Activated CD4-positive, alpha-beta T cell treated with anti-CD3 and anti-CD28 coated beads, Interleukin-2, amount 10 ng/mL, durations not matched to agents 7 days and 5 days (primary cell): ENCODE measurements at regions not wholly inside any gene's neighbourhood (a gene's known extent, or its start where the extent isn't known, plus 50 kb on each side); places are given as distances from the start of the nearest gene placed in this dataset.
"Not testable (repeated sequence)": the region's sequence is repeated elsewhere in the genome, so short reads cannot be mapped to it uniquely, and the experiment has no call there.

Source experiments
- CTCF ChIA-PET: fragments of 350-600 bp; sonication (Branson Sonifier 250); formaldehyde crosslinking; loops from one replicate; lab custom pipeline; 2021; ENCODE audit warnings: antibody characterized with exemption; lab: Charles Lee
- POLR2A ChIA-PET: fragments of 350-600 bp; sonication (Branson Sonifier 250); formaldehyde crosslinking; loops from one replicate; lab custom pipeline; 2021; ENCODE audit warnings: antibody characterized with exemption; lab: Charles Lee
- DNase-seq: peaks from one replicate; pipeline ENCODE4 v3.0.0-alpha.2; 2020
- H3K27ac Mint-ChIP-seq: one replicate; pipeline ENCODE4 v1.8.0; 2021; ENCODE audit warnings: mild to moderate bottlenecking, moderate library complexity, mixed read lengths
- H3K27me3 Mint-ChIP-seq: one replicate; pipeline ENCODE4 v1.8.0; 2021; ENCODE audit warnings: mixed read lengths
- H3K36me3 Mint-ChIP-seq: one replicate; pipeline ENCODE4 v1.8.0; 2021; ENCODE audit warnings: low read depth, mixed read lengths
- H3K4me1 Mint-ChIP-seq: one replicate; pipeline ENCODE4 v1.8.0; 2021; ENCODE audit warnings: mixed read lengths
- H3K4me3 Mint-ChIP-seq: one replicate; pipeline ENCODE4 v1.8.0; 2021; ENCODE audit warnings: mild to moderate bottlenecking, moderate library complexity, mixed read lengths
- H3K9me3 Mint-ChIP-seq: one replicate; pipeline ENCODE4 v1.8.0; 2021; ENCODE audit warnings: mixed read lengths

DNA sequence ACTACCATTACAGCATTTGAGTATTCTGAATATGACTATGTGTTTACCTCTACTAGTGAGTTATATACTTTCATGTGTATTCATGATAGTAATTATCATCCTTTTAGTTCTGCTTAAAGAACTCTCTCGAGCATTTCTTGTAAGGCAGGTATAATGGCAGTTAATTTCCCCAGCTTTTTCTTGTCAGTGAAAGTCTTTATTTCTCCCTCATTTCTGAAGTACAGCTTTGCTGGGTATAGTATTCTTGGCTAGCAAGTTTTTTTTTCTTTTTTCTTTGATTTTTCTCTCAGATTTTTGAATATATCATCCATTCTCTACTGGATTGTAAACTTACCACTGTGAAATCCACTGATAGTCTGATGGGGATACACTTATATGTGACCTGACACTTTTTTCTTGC lies 165.9 kb upstream of the ARHGAP5 start:
- peaks cover 7% of the 10 kb centered on the region for H3K27me3 Mint-ChIP-seq
- ChIA-PET CTCF (no interaction called here), POLR2A (no interaction called here)
- peaks cover 10% of the 10 kb centered on the region for H3K9me3 Mint-ChIP-seq
- no peaks in the 10 kb centered on the region for H3K4me1 Mint-ChIP-seq
- no peak for DNase-seq
- H3K27ac Mint-ChIP-seq: no peak overlapping the region
- H3K4me3 Mint-ChIP-seq: no peak overlapping the region
- H3K36me3 Mint-ChIP-seq: no peaks in the 10 kb centered on the region

DNA sequence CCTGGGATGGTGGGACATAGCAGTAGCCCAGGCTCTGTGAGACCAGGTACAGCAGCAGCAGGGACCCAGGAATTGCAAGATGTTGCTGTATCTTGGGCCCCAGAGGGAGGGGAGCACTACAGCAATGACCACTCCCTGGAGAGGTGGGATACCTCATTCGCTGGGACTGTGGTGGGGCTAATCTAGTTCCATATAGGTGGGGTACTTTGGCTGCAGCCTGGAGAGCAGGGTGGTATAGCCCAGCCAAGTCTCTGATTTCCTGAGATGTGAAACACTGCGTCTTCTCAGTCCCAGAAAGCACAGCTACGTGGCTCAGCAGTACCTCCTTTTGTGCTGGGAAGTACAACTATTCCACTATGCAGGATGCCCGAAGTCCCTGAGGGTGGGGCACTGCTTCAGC lies 163.7 kb upstream of the ARHGAP5 start:
- H3K27me3 Mint-ChIP-seq: no peaks in the 10 kb centered on the region
- CTCF ChIA-PET: interaction anchor here (1.2 to 1.5 kb wide), 2 partner anchors 9 to 13 kb away, joined by 3 read pairs; no protein-coding TSS in a partner anchor
- POLR2A ChIA-PET: no interaction called here
- H3K4me3 Mint-ChIP-seq: no peak overlapping the region
- DNase-seq: no peak
- H3K36me3 Mint-ChIP-seq: no peaks in the 10 kb centered on the region
- no peak overlapping the region for H3K27ac Mint-ChIP-seq
- H3K9me3 Mint-ChIP-seq: peaks cover 10% of the 10 kb centered on the region
- no peaks in the 10 kb centered on the region for H3K4me1 Mint-ChIP-seq

DNA sequence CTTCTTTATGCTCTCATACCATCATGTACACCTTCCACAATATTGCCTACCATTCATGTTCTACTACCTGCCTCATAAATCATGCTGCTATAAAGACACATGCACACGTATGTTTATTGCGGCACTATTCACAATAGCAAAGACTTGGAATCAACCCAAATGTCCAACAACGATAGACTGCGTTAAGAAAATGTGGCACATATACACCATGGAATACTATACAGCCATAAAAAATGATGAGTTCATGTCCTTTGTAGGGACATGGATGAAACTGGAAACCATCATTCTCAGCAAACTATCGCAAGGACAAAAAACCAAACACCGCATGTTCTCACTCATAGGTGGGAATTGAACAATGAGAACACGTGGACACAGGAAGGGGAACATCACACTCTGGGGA lies 158.8 kb upstream of the ARHGAP5 start:
- CTCF ChIA-PET, POLR2A ChIA-PET, H3K27ac Mint-ChIP-seq, H3K4me3 Mint-ChIP-seq, DNase-seq, H3K9me3 Mint-ChIP-seq, H3K4me1 Mint-ChIP-seq, H3K36me3 Mint-ChIP-seq, H3K27me3 Mint-ChIP-seq: not testable (repeated sequence)

DNA sequence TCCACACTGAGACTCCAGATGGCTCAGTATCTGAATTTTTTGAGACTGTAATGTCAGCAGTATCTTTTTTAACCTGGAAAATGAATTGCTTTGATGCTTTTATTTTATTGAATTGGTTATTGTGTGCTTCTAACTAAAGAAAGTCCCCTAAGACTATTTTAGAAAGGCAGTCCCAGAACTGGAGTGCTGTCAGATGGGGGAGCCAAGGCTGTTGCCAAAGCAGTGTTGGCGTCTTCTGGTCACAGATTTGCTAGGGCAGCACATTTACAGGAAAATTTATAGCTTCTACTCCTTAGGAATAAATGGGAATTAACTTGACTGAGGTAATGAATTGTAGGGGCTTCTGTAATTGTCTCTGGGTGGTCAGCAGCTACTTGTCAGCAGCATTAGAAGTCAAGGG lies 157.1 kb upstream of the ARHGAP5 start:
- no peak for DNase-seq
- no peaks in the 10 kb centered on the region for H3K36me3 Mint-ChIP-seq
- no peaks in the 10 kb centered on the region for H3K9me3 Mint-ChIP-seq
- no peak overlapping the region for H3K27ac Mint-ChIP-seq
- H3K4me1 Mint-ChIP-seq: no peaks in the 10 kb centered on the region
- no peak overlapping the region for H3K4me3 Mint-ChIP-seq
- CTCF ChIA-PET: no interaction called here
- peaks cover 2% of the 10 kb centered on the region for H3K27me3 Mint-ChIP-seq
- POLR2A ChIA-PET: no interaction called here

DNA sequence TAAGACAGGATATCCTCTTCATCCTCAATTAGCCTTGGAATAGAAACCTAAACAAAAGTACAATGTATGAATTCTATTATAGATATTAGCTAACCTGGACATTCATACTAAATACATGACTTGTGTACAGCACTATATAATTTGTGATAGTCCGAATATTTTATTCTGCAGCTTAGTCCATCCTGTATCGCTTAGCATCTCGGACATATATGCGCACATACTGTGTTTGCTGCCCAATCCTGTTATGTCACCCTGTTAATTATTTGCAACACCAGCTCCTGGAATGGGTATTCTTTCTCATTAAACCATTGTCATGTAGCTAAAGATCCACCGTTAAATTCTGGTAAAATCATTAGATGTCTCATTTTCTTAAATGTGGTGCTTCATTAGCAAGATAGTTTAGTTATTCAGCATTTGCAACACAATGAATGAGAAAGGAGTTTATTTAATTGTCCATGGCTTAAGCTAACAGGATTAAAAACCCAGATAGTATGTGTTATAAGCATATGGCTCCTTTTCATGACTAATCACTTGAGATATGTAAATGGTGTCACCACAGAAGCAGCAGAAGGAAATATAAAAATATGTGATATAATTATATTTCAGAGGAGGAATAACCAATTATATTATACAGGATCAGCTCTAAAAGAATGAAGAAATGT lies 156.0 kb upstream of the ARHGAP5 start:
- H3K27me3 Mint-ChIP-seq: peaks cover 2% of the 10 kb centered on the region
- H3K27ac Mint-ChIP-seq: no peak overlapping the region
- DNase-seq: no peak
- H3K4me3 Mint-ChIP-seq: no peak overlapping the region
- no peaks in the 10 kb centered on the region for H3K36me3 Mint-ChIP-seq
- no peaks in the 10 kb centered on the region for H3K4me1 Mint-ChIP-seq
- no peaks in the 10 kb centered on the region for H3K9me3 Mint-ChIP-seq
- ChIA-PET POLR2A (interaction anchor here (0.8 kb wide), 1 partner anchor 65 kb away, joined by 3 read pairs; no protein-coding TSS in a partner anchor), CTCF (interaction anchor here (1.2 kb wide), 1 partner anchor 17 kb away, joined by 3 read pairs; no protein-coding TSS in a partner anchor)

DNA sequence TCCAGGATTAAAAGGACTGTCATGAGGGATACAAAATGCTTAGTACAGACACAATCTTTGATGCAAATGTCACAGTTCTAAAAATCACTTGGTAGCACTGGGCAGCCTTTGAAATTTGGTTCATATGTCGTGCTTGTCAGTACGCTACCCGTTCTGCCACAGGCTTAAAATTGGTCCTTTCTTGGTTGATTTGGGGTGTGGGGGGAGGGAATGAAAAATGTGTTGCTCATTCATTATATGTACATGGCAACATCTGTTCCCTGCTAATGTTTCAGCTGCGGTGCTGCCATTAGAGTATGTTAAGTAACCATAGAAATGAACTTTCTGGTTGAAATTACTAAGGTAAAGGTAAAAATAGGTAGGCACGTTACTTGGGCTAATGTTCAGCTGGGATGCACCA lies 155.4 kb upstream of the ARHGAP5 start:
- POLR2A ChIA-PET: no interaction called here
- Mint-ChIP-seq H3K27me3 (peaks cover 2% of the 10 kb centered on the region), H3K4me1 (no peaks in the 10 kb centered on the region), H3K36me3 (no peaks in the 10 kb centered on the region), H3K9me3 (no peaks in the 10 kb centered on the region), H3K27ac (no peak overlapping the region), H3K4me3 (no peak overlapping the region)
- no peak for DNase-seq
- CTCF ChIA-PET: interaction anchor here (0.6 to 1.2 kb wide), 2 partner anchors 17 to 25 kb away, joined by 3 read pairs; no protein-coding TSS in a partner anchor

DNA sequence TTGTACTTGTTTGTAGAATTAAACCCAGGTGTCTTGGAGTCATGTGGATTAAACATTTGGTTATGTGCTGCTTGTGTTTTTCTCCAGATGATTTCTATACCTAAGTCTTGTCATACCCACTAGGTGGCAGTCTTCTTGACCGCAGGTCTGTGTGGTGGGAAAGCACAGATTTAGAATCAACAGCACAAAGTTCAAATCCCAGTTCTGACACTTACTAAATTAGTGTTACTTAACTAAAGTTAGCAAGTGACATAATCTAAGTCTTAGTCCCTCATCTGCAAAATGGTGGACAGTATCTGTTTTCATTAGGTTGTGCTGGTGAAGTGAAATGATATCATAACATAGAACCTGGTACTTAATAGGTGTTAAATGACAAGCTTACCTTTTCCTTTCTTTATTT lies 151.0 kb upstream of the ARHGAP5 start:
- H3K4me3 Mint-ChIP-seq: no peak overlapping the region
- peak; percentile 40 for DNase-seq
- no peak overlapping the region for H3K27ac Mint-ChIP-seq
- POLR2A ChIA-PET: no interaction called here
- no peaks in the 10 kb centered on the region for H3K36me3 Mint-ChIP-seq
- H3K4me1 Mint-ChIP-seq: peaks cover 9% of the 10 kb centered on the region
- H3K9me3 Mint-ChIP-seq: no peaks in the 10 kb centered on the region
- peaks cover under 1% of the 10 kb centered on the region for H3K27me3 Mint-ChIP-seq
- CTCF ChIA-PET: interaction anchor here (0.7 to 1.9 kb wide), 8 partner anchors 10 to 327 kb away, joined by 3 to 8 read pairs (median 4); no protein-coding TSS in a partner anchor

DNA sequence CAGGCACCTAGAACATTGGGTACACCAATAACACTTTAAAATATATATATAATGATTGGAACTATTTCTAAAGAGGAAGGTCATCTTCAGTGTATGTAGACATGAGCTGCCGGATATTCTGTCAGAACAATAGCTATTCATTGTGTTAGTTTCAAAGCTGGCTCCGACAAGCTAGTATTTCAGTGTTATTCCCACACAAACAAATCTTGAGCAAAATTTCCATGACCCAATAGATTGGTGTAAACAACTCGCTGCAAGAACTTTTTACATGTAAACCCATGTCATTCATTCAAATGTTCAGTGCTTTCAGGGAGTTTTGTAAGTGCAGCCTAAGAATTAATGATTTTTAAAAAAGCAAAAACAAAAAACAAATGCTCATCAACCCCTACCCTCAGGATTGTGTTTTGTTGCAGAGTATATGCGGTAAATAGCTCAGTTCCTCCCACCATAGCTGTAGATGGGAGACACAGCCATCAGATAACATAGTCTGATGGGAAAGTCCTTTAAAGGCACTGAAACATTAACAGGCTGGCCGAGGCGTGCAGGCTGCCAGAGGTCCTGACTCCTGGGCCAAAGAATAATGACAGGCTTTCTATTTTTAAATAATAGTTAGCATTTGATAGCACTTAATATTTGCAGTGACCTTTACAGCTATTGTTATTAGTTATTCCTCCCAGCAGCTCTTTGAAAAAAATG lies 150.3 kb upstream of the ARHGAP5 start:
- POLR2A ChIA-PET: no interaction called here
- no peak for DNase-seq
- Mint-ChIP-seq H3K4me3 (no peak overlapping the region), H3K27me3 (no peaks in the 10 kb centered on the region), H3K4me1 (peaks cover 9% of the 10 kb centered on the region), H3K9me3 (no peaks in the 10 kb centered on the region), H3K36me3 (no peaks in the 10 kb centered on the region), H3K27ac (no peak overlapping the region)
- CTCF ChIA-PET: interaction anchor here (0.7 to 1.9 kb wide), 9 partner anchors 9 to 328 kb away, joined by 3 to 8 read pairs (median 5); no protein-coding TSS in a partner anchor

DNA sequence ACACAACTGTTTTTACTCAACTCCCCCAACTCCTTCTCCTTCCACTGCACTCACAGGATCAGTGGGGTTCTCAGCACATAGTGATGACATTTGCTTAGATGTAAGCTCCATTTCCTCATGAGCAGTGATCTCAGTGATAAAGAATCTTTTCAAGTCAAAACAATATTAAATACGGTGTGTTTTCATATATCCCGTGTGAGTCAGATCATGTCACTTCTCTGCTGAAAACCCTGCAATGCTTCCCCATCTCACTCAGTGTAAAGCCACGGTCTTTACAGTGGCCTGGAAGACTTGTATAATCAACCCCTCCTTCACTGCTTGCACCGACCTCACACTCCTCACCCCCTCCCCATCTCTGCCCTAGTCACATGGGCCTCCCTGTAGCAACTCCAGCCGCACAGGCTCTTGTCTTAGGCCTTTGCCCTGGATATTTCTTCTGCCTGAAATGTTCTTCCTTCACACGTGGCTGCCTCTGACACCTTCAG lies 149.7 kb upstream of the ARHGAP5 start:
- DNase-seq: no peak
- no peaks in the 10 kb centered on the region for H3K36me3 Mint-ChIP-seq
- H3K4me1 Mint-ChIP-seq: peaks cover 9% of the 10 kb centered on the region
- peak overlapping the region; percentile 6 for H3K27ac Mint-ChIP-seq
- CTCF ChIA-PET: interaction anchor here (0.9 to 1.9 kb wide), 6 partner anchors 9 to 327 kb away, joined by 3 to 8 read pairs (median 5); no protein-coding TSS in a partner anchor
- H3K4me3 Mint-ChIP-seq: no peak overlapping the region
- no peaks in the 10 kb centered on the region for H3K9me3 Mint-ChIP-seq
- POLR2A ChIA-PET: no interaction called here
- no peaks in the 10 kb centered on the region for H3K27me3 Mint-ChIP-seq

DNA sequence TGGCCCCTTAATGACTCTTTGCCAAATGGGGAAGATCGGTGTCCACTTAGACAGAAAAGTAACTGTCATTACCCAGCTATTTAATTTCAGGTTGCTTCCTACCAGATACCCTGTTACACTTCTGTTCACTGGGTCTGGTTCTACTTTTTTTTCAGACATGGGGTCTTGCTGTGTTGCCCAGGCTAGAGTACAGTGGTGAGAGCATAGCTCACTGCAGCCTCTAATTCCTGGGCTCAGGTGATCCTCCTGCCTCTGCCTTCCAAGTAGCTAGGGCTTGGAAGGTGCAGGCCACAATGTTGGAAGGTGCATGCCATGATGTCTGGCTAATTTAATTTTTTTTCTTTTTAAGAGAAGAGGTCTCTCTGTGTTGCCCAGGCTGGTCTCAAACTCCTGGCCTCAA lies 147.0 kb upstream of the ARHGAP5 start:
- no peaks in the 10 kb centered on the region for H3K36me3 Mint-ChIP-seq
- no peak for DNase-seq
- no peaks in the 10 kb centered on the region for H3K9me3 Mint-ChIP-seq
- no peak overlapping the region for H3K27ac Mint-ChIP-seq
- H3K4me3 Mint-ChIP-seq: no peak overlapping the region
- H3K4me1 Mint-ChIP-seq: peaks cover 9% of the 10 kb centered on the region
- H3K27me3 Mint-ChIP-seq: no peaks in the 10 kb centered on the region
- CTCF ChIA-PET: interaction anchor here (0.9 kb wide), 1 partner anchor 9 kb away, joined by 3 read pairs; no protein-coding TSS in a partner anchor
- POLR2A ChIA-PET: no interaction called here

DNA sequence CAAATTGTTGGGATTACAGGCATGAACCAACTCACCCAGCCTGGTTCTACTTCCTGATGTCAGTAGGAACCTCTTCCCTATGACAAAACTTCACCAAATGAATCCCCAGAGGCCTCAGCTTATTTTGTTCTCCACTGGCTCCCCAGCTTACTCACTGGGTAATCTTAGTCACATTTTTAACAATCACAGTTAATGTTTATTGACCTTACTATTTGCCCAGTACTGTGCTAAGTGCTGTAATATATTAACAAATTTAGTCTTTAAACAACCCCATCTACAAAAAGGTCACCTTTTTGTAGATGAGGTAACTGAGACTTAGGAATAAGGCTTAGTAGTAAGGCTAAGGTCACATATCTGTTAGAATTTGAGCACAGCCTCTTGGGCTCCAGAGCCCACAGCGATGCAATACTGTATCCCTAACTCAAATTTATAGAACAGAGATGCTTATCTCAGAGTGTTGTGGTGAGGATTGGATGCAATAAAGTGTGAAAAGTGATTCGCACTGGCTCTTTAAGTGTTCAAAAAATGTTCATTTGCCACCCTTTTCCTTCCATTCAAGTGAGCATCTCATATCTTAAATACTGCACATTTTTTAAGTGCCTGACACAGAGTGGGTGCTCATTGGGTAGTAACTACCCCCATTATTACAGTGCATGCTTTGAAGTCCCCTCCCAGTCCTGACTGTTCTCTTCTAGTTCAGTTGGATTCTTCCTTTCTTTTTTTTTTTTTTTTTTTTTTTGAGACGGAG lies 146.4 kb upstream of the ARHGAP5 start:
- CTCF ChIA-PET: no interaction called here
- POLR2A ChIA-PET: no interaction called here
- no peaks in the 10 kb centered on the region for H3K9me3 Mint-ChIP-seq
- H3K27me3 Mint-ChIP-seq: no peaks in the 10 kb centered on the region
- no peak overlapping the region for H3K27ac Mint-ChIP-seq
- no peaks in the 10 kb centered on the region for H3K36me3 Mint-ChIP-seq
- DNase-seq: no peak
- no peak overlapping the region for H3K4me3 Mint-ChIP-seq
- peaks cover 9% of the 10 kb centered on the region for H3K4me1 Mint-ChIP-seq

DNA sequence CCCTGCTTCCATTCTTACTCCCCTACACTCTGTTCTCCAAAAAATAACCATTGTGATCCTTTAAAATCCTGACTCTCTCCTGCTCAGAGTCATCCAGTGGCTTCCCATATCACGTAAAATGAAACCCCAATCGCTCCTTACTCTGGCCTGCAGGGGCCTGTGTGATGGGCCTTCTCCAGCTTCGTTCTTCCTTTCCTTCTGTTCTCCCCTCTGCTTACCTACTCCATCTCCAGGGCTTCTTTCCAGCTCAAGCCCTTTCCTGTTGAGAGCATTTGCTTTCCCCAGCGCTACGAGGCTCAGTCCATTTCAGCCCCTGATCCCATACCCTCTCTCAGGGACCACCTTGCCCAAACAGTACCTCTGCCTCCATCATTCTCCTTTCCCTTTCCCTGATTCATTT lies 144.4 kb upstream of the ARHGAP5 start:
- Mint-ChIP-seq H3K27ac (no peak overlapping the region), H3K9me3 (no peaks in the 10 kb centered on the region), H3K36me3 (no peaks in the 10 kb centered on the region), H3K4me3 (no peak overlapping the region), H3K4me1 (peaks cover 7% of the 10 kb centered on the region), H3K27me3 (no peaks in the 10 kb centered on the region)
- POLR2A ChIA-PET: no interaction called here
- DNase-seq: no peak
- CTCF ChIA-PET: no interaction called here
